ENCODE measurements at regions not wholly inside any gene's neighbourhood (a gene's known extent, or its start where the extent isn't known, plus 50 kb on each side); places are given as distances from the start of the nearest gene placed in this dataset.

DNA sequence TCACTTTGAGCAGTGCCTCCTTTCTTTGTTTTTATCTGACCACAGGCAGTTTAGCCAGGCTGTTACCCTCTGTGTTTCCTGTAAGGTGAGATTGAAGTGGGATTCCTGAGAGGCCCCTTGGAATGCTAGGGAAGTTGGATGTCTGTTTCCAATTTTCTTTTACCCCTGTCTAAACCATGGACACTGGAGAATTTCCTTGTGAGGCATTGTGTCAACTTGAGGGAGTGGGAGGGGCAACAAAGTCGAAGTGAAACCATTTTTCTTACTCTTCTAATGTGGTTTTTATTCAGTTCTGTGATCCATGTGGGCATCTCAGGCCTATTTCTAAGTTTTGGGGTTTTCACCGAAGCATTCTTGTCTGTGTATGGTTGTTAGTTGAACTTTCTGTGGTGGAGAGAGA, 296.1 kb upstream of the UGT8 start:
- DNase-seq (ENCODE audit: low spot score): no peak
- TF ChIP-seq, protein P1, sequence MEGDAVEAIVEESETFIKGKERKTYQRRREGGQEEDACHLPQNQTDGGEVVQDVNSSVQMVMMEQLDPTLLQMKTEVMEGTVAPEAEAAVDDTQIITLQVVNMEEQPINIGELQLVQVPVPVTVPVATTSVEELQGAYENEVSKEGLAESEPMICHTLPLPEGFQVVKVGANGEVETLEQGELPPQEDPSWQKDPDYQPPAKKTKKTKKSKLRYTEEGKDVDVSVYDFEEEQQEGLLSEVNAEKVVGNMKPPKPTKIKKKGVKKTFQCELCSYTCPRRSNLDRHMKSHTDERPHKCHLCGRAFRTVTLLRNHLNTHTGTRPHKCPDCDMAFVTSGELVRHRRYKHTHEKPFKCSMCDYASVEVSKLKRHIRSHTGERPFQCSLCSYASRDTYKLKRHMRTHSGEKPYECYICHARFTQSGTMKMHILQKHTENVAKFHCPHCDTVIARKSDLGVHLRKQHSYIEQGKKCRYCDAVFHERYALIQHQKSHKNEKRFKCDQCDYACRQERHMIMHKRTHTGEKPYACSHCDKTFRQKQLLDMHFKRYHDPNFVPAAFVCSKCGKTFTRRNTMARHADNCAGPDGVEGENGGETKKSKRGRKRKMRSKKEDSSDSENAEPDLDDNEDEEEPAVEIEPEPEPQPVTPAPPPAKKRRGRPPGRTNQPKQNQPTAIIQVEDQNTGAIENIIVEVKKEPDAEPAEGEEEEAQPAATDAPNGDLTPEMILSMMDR (IDR thresholded peaks at IDR 0.05): no peak
- ATAC-seq (ENCODE audit: low FRiP score): no peak

DNA sequence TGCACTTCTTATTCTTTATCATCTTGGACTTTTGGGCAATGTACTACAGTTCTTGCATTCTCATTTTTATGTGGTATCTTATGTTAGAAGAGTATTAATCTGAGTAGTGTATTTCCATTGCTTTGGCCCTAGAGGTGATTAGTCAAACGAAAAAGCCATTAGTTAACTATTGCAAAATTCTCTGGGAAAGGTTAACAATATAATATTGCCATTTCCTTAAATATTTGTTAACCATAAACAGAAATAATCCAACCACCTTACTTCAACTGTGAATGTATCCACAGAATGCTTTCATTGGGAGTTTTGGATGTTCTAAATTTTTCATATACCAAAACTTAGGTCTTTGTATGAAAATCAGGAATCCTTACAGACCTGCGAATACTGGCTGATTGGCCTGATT, 294.6 kb upstream of the UGT8 start:
- TF ChIP-seq, protein P1 (IDR thresholded peaks at IDR 0.05): no peak
- no peak for DNase-seq (ENCODE audit: low spot score)
- no peak for ATAC-seq (ENCODE audit: low FRiP score)

DNA sequence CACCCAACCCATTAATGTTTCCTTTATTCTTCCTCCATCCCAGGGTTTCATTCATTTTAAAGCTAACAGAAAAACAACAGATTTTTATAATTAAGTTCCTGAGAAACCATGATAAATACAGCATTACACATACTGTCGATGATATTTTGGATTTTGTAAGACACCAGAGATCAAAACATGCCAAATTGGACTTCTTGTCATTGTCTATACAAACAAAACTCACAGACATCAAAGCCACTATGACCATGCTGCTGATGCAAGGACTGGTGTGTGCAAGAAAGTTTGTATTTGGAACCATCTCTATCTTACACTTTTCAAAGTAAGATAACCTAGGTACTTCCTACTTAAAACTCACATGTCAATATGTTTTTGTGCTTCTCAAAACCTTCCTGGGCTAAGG, 294.0 kb upstream of the UGT8 start:
- DNase-seq (ENCODE audit: low spot score) (no peak), ATAC-seq (ENCODE audit: low FRiP score) (no peak)
- TF ChIP-seq, protein P1 (IDR thresholded peaks at IDR 0.05): no peak

DNA sequence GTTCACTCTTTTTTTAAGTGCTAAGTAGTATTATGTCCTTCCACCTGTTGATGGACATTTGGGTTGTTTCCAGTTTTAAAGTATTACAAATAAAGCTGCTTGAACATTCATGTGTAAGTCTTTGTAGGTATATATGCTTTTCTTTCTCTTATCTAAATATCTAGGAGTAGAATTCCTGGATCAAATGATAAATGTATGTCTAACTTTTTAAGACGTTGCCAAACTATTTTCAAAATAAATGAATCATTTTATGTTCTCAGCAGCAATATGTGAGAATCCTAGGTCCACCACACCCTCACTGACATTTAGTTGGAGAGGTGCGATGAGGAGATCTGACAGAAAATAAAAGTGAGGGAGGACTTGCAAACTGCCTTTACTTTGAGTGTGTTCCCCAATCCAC, 291.7 kb upstream of the UGT8 start:
- DNase-seq (ENCODE audit: low spot score) (no peak), ATAC-seq (ENCODE audit: low FRiP score) (no peak)
- TF ChIP-seq, protein P1 (IDR thresholded peaks at IDR 0.05): no peak

DNA sequence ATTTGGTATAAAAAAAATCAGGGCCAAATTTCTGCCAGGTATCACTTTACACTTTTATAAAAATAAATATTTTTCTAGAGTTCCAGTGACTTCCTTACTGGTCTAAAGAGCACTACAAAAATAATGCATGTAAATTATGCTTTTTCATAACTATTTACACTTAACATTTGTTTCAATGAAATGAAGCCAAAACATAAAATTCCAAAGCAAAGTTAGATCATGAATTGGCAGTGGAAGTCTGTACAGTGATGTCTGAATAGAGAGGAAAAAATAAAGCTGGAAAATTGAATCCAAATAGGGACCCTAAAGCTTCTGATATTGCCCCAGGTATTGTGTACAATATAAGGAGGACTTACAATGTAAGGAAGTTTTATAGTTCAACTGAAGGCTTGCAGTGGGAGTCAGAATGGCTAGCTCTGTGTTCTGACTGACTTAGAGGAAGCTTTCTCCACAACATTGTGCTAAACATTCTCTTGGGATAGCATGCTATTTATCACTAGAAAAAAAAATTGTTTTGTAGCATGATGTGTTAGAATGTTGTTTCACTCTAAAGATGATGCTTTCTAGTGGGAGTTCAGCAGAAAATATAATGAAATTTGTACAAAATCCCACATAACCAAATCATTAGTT, 288.2 kb upstream of the UGT8 start:
- TF ChIP-seq, protein P1 (IDR thresholded peaks at IDR 0.05): no peak
- DNase-seq (ENCODE audit: low spot score) (no peak), ATAC-seq (ENCODE audit: low FRiP score) (no peak)

DNA sequence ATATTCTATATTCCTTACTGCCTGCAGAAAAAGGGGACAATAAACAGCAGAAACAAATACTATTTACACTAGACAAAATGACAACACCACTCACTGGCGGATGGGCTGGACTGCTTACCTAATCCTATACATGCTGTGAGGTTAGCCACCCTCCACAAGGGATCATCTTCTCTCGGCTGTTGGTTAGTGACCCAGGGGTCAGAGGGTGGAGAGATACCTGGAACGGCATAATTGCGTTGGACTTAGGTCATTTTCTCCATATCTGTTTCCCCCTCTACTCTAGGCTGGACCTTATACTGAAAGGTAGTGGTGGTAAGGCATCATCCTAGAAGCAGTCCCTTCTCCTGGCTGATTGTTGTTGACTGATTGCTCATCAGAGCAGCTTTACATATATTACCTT, 286.8 kb upstream of the UGT8 start:
- DNase-seq (ENCODE audit: low spot score) (no peak), ATAC-seq (ENCODE audit: low FRiP score) (no peak)
- TF ChIP-seq, protein P1 (IDR thresholded peaks at IDR 0.05): no peak

DNA sequence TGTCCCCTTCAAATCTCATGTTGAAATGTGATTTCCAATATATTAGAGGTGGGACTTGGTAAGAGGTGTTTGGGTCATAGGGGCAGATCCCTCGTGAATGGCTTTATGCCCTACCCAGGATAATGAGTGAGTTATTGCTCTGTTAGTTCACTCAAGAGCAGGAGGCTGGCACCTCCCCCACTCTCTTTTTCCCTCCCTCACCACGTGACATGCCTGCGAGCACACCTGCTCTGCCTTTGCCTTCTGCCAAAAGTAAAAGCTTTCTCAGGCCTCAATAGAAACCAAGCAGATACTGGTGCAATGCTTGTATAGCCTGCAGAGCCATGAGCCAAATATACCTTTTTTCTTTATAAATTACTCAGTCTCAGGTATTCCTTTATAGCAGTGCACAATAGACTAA, 286.3 kb upstream of the UGT8 start:
- ATAC-seq (ENCODE audit: low FRiP score): no peak
- TF ChIP-seq, protein P1 (IDR thresholded peaks at IDR 0.05): no peak
- no peak for DNase-seq (ENCODE audit: low spot score)

Data from omental fat pad (tissue), 3 donors.